ENCODE measurements at regions not wholly inside any gene's neighbourhood (a gene's known extent, or its start where the extent isn't known, plus 50 kb on each side); places are given as distances from the start of the nearest gene placed in this dataset.

- no peak overlapping the region for H3K4me3 ChIP-seq (replicated peaks in 1 of 2; ENCODE audit: low read depth in 2 of 2, low read length in 2 of 2)
- DNase-seq (ENCODE audit: low read depth in 2 of 2) = no peak
- no peak for TF ChIP-seq CTCF (IDR thresholded peaks at IDR 0.05; ENCODE audit: low read depth, low read length)
These were observed 328.0 kb upstream of the PPP1R2C start for GRCh38 chrX:43106009-43106408.

- no peak for TF ChIP-seq CTCF (IDR thresholded peaks at IDR 0.05; ENCODE audit: low read depth, low read length)
- H3K4me3 ChIP-seq (replicated peaks in 1 of 2; ENCODE audit: low read depth in 2 of 2, low read length in 2 of 2) = no peak overlapping the region
- DNase-seq (ENCODE audit: low read depth in 2 of 2) = no peak
These were observed 330.9 kb upstream of the PPP1R2C start for GRCh38 chrX:43108828-43109227.

GRCh38 chrX:43121637-43122036 lies 343.7 kb upstream of the PPP1R2C start:
- peak in 1 of 2 donors; percentile 1 for DNase-seq (ENCODE audit: low read depth in 2 of 2)
- no peak overlapping the region for H3K4me3 ChIP-seq (replicated peaks in 1 of 2; ENCODE audit: low read depth in 2 of 2, low read length in 2 of 2)
- TF ChIP-seq CTCF (IDR thresholded peaks at IDR 0.05; ENCODE audit: low read depth, low read length) = no peak

GRCh38 chrX:43139645-43140044 lies 361.7 kb upstream of the PPP1R2C start:
- TF ChIP-seq CTCF (IDR thresholded peaks at IDR 0.05; ENCODE audit: low read depth, low read length) = no peak

GRCh38 chrX:43140582-43140981 lies 362.6 kb upstream of the PPP1R2C start:
- no peak overlapping the region for H3K4me3 ChIP-seq (replicated peaks in 1 of 2; ENCODE audit: low read depth in 2 of 2, low read length in 2 of 2)
- no peak for DNase-seq (ENCODE audit: low read depth in 2 of 2)
- no peak for TF ChIP-seq CTCF (IDR thresholded peaks at IDR 0.05; ENCODE audit: low read depth, low read length)

More at GRCh38 chrX:43139645-43140044, 361.7 kb upstream of the PPP1R2C start:
- DNase-seq (ENCODE audit: low read depth in 2 of 2) = no peak
- H3K4me3 ChIP-seq (replicated peaks in 1 of 2; ENCODE audit: low read depth in 2 of 2, low read length in 2 of 2) = no peak overlapping the region

GRCh38 chrX:43141885-43142284 lies 363.9 kb upstream of the PPP1R2C start:
- DNase-seq (ENCODE audit: low read depth in 2 of 2) = no peak
- no peak for TF ChIP-seq CTCF (IDR thresholded peaks at IDR 0.05; ENCODE audit: low read depth, low read length)

GRCh38 chrX:43148305-43148704 lies 370.3 kb upstream of the PPP1R2C start:
- TF ChIP-seq CTCF (IDR thresholded peaks at IDR 0.05; ENCODE audit: low read depth, low read length) = no peak

More at GRCh38 chrX:43141885-43142284, 363.9 kb upstream of the PPP1R2C start:
- no peak overlapping the region for H3K4me3 ChIP-seq (replicated peaks in 1 of 2; ENCODE audit: low read depth in 2 of 2, low read length in 2 of 2)

More at GRCh38 chrX:43148305-43148704, 370.3 kb upstream of the PPP1R2C start:
- no peak for DNase-seq (ENCODE audit: low read depth in 2 of 2)
- no peak overlapping the region for H3K4me3 ChIP-seq (replicated peaks in 1 of 2; ENCODE audit: low read depth in 2 of 2, low read length in 2 of 2)

Data from cardiac fibroblast (primary cell).